HG02981 (cell line): ENCODE measurements at regions not wholly inside any gene's neighbourhood (a gene's known extent, or its start where the extent isn't known, plus 50 kb on each side); places are given as distances from the start of the nearest gene placed in this dataset.

Experiments used
- ATAC-seq: cut with Tn5 transposase; IDR thresholded peaks from one replicate; pipeline ENCODE4 v1.9.1; 2021; ENCODE audit warnings: mild to moderate bottlenecking, moderate library complexity; ENCODE audit not compliant: unreplicated experiment

GRCh38 chr3:117898722-117899522 is 1135.7 kb downstream of the IGSF11 start:
- ATAC-seq: peak; percentile 67

GRCh38 chr3:117903226-117903625 is 1131.4 kb downstream of the IGSF11 start:
- no peak for ATAC-seq

GRCh38 chr3:117910820-117911521 is 1123.7 kb downstream of the IGSF11 start:
- ATAC-seq: no peak

GRCh38 chr3:117912352-117912751 is 1122.3 kb downstream of the IGSF11 start:
- ATAC-seq: no peak

- ATAC-seq: no peak
Observed at GRCh38 chr3:117914540-117915100, 1120.0 kb downstream of the IGSF11 start.

- no peak for ATAC-seq
Observed at GRCh38 chr3:117916839-117917238, 1117.8 kb downstream of the IGSF11 start.

GRCh38 chr3:117919621-117920020 is 1115.0 kb downstream of the IGSF11 start:
- no peak for ATAC-seq

- no peak for ATAC-seq
Observed at GRCh38 chr3:117920253-117920898, 1114.3 kb downstream of the IGSF11 start.

- no peak for ATAC-seq
Observed at GRCh38 chr3:117921411-117921810, 1113.2 kb downstream of the IGSF11 start.

GRCh38 chr3:117922039-117922438 is 1112.6 kb downstream of the IGSF11 start:
- ATAC-seq: no peak

- ATAC-seq: no peak
Observed at GRCh38 chr3:117926819-117927218, 1107.8 kb downstream of the IGSF11 start.

GRCh38 chr3:117927825-117928224 is 1106.8 kb downstream of the IGSF11 start:
- no peak for ATAC-seq

- ATAC-seq: no peak
Observed at GRCh38 chr3:117928836-117929235, 1105.8 kb downstream of the IGSF11 start.

GRCh38 chr3:117932441-117932840 is 1102.2 kb downstream of the IGSF11 start:
- ATAC-seq: no peak

GRCh38 chr3:117936159-117936558 is 1098.5 kb downstream of the IGSF11 start:
- no peak for ATAC-seq

GRCh38 chr3:117938974-117939373 is 1095.7 kb downstream of the IGSF11 start:
- ATAC-seq: no peak

GRCh38 chr3:117939425-117940027 is 1095.1 kb downstream of the IGSF11 start:
- ATAC-seq: no peak

- no peak for ATAC-seq
Observed at GRCh38 chr3:117941015-117941414, 1093.6 kb downstream of the IGSF11 start.

- no peak for ATAC-seq
Observed at GRCh38 chr3:117941756-117942155, 1092.9 kb downstream of the IGSF11 start.

- no peak for ATAC-seq
Observed at GRCh38 chr3:117954131-117954530, 1080.5 kb downstream of the IGSF11 start.

- ATAC-seq: no peak
Observed at GRCh38 chr3:117955196-117955595, 1079.5 kb downstream of the IGSF11 start.
